HTR-8/SVneo (cell line): ENCODE measurements at regions not wholly inside any gene's neighbourhood (a gene's known extent, or its start where the extent isn't known, plus 50 kb on each side); places are given as distances from the start of the nearest gene placed in this dataset.
A peak's percentile ranks its signal among the peaks of the same experiment; 100 is the strongest.

Source experiments
- DNase-seq: peaks from one replicate; pipeline ENCODE4 v3.0.0; 2011; ENCODE audit warnings: low spot score, mixed read lengths; ENCODE audit not compliant: insufficient read length
- FAIRE-seq: peaks from 2 replicates; lab custom pipeline; 2011; peaks lifted over from hg19 to GRCh38; lab: Jason Lieb, UNC

DNA sequence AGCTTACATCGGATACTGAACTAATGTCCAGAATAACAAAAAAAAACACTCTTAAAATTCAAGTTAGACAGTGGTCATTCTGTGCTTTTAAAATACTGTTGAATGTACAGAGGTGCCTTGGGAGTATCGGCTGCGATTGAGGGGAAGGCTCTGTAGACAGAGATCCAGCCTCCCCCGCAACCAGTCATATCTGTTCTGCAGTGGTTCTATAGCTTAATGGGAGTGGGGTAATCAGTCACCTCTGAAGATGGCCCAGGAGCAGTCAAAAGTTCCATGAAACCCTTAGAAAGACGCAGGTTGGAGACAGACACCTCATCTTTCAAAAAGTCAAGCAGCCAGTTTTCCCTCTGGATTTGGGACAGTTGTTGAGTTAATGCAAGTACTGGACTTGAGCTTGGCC, 1486.6 kb upstream of the TMEM132C start:
- FAIRE-seq: no peak
- DNase-seq: no peak

DNA sequence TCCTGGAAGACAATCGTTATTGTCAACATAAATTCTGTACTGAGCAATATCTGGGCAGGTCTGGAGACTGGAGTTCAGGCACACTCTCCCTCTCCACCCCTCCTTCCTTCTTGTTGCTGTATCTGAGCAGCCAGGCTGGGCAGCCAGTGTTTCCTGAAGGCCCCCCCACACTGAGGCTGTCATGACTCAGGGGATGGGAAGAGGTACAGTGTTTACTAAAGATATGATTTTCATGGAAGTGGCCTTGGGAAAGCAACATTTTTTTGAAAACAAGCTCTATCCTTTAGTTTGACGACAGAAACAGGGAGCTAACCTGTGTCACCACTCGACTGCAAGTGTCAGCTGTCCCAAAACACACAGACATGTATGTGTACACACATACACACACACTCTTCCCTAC, 1485.4 kb upstream of the TMEM132C start:
- no peak for FAIRE-seq
- DNase-seq: no peak

DNA sequence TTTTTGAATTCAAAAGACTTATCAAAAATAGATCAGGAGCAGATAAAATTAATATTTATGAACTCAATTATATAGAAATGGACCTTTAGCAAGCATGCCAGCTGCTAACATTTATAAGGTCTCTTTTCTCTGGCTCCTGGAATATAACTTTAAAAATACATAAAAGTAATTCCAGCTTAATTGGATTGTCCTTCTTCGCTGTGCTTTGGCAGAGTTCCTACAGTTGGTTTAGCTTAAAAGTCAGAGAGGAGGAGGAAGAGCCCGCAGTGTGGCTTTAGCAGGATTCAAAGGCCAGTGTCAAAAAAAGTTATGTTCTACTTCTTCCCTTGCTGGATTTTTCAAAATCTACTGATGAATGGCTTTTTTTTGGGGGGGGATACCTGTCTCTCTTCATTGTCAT, 1484.9 kb upstream of the TMEM132C start:
- DNase-seq (no peak), FAIRE-seq (no peak)

DNA sequence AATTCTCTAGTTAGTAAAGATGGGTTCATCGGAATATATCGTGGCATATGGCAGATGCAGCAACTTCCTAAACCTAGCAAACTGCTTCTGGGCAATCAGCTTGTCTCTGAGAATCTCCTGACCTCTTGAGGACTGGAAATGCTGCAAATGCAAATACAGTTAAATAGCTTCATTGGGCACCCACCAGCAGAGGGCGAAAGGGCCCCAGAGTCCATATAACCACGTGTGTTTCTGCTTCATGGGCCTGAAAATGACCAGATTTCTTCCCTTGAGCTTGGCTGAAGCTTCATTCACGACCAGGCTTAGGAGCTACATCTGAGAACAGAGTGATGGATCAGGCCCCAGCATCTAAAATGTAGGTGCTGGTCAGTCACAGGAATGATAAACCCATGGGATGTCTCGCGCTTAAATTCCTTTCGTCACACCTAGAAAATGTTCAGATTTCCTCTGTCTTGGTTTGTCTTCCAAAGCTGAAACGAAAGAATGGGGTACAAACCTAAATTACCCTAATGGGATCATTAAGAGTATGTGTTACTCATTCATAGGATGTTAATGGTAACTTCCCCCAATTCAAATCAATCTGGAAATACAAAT, 1482.5 kb upstream of the TMEM132C start:
- DNase-seq: peak; percentile 3
- FAIRE-seq: no peak

DNA sequence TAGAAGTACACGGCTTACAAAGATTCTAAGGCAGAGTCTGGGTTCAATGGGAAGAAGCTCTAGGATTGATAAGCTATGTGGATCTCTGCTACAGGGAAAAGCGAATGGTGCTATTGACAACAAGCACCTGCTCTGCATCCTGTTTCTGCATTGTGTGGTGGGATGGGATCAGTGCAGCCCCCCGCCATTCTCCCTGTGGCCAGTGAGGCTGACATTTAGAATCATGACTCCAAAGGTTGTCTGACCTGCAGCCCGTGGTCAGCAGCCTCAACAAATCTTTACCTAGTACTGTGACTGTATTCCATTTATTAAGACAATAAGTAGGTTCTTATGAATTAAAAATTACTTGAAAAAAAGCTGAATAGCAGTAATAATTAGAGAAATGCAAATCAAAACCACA, 1477.0 kb upstream of the TMEM132C start:
- no peak for DNase-seq
- no peak for FAIRE-seq

DNA sequence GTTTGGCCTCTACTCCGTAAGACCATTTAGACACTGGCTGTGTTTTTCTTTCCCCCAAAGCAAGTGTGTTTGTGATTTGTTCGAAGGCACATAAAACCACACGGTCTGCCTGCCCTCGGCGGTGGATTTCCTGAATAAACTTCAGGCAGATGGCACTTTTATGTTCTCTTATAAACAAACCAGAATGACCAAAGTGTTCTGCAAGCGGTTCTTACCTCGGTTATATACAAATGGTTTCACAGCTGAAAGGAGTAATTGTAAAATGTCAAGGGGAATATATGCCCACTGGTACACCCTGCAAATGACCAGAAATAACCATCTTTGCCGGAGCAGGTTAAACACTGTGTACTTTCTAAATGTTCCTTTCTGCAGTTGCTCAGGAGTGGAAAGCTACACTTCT, 1475.8 kb upstream of the TMEM132C start:
- DNase-seq (no peak), FAIRE-seq (no peak)

DNA sequence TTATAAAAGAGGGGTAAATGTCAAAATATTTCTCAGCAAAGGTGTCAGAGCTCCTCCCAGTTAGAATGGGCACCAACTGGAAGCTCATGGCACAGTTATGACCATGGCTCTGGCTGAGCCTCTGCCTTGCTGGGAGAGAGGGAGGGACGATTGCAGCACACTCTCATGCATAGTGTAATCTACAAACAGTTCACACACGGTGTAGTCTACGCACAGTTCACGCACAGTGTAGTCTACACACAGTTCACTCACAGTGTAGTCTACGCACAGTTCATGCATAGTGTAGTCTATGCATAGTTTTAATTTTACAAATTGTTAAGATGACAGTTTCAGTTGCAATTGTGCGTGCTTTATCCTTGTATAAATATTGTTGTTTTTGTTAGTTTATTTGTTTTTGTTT, 1474.6 kb upstream of the TMEM132C start:
- no peak for FAIRE-seq

DNA sequence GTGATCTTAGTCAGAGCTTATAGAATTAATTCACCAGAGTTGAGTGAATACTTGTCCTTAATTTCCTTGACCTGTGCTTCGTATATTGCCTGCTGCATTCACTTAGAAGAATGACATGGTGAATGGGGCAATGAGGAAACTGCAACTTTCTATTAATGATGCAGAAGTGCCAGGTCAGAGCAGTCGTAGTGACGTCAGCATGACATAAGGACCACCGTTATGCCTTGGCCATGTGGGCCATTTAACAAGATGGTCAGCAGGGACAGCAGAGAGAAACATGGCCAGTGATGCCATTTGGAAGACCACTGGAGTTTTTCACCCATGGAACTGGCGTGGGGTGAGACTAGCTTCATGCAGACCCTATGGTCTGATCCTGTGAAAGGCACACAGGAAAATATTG, 1469.4 kb upstream of the TMEM132C start:
- no peak for FAIRE-seq

More for the DNA sequence above, 1474.6 kb upstream of the TMEM132C start:
- no peak for DNase-seq

DNA sequence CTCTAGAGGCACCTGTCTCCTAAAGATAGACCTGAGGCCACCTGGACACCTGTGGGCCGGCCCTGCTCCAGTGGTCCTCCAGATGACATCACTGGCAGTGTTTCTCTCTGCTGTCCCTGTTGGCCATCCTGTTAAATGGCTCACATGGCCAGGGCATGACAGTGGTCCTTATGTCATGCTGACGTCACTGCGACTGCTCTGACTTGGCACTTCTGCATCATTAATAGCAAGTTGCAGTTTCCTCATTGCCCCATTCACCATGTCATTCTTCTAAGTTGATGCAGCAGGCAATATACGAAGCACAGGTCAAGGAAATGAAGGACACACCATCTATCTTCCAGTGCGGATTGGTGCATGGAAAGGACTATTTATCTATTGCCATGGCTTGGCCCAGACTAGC, 1468.5 kb upstream of the TMEM132C start:
- no peak for FAIRE-seq
- DNase-seq: no peak

More for the DNA sequence above, 1469.4 kb upstream of the TMEM132C start:
- DNase-seq: no peak

DNA sequence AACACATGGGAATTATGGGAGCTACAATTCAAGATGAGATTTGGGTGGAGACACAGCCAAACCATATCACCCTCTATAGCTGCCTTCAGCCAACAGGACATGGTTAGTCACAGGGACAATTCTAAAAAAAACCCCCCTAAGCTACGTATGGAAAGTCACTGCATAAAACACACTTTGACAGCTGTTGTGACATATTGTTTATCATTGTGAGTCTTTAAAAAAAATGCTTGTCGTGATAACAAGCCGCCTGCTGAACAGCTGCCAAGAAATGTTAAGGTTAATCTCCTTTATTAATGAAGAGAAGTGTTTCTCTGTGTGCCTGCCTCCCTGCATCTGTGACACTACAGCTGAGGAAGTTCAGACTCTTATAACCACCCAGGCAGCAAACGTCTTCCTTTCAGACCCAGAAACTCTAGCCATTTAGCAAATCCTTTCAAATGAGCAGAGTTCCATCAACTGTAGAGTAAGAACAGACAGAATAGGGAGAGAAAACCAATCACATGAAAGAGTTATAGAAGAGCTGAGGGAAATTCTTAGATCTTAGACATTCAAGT, 1459.6 kb upstream of the TMEM132C start:
- DNase-seq (no peak), FAIRE-seq (no peak)

DNA sequence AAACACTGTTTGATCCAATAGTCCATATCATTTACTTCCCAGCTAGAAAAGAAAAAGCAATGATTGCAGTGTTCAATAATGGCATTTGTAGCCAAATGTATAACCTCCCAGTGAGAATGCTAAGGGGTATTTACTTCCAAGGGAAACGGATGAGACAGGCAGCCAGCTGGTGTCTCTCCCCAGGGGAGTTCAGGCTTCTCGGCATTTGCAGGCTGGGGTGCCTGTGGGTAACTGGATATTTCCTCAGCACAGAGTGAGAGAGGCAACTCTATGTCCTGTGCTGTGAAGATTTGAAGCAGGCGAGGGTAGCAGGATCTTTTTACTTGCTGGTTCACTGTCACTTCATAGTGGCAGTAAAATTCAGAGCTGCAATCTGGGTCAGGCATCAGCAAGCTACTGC, 1455.6 kb upstream of the TMEM132C start:
- DNase-seq: no peak
- no peak for FAIRE-seq

DNA sequence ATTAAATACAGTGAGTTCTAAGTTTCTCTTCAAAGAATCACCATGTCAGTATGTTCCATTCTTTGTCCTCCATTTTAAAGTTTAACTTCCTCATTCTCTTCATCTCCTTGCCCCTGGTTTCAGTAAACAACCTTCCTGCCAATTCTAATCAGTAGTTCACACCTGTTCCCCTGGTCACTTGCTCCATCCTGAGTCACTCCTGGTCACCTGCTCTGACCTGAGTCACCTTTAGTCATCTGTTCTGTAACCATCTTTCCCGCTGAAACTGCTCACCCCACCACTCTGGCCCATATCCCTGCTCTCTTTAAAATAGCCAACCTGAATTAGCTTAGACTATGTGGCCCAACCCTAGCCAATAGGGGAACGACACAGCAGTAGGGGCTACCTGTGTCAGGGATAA, 1447.4 kb upstream of the TMEM132C start:
- FAIRE-seq (no peak), DNase-seq (no peak)

DNA sequence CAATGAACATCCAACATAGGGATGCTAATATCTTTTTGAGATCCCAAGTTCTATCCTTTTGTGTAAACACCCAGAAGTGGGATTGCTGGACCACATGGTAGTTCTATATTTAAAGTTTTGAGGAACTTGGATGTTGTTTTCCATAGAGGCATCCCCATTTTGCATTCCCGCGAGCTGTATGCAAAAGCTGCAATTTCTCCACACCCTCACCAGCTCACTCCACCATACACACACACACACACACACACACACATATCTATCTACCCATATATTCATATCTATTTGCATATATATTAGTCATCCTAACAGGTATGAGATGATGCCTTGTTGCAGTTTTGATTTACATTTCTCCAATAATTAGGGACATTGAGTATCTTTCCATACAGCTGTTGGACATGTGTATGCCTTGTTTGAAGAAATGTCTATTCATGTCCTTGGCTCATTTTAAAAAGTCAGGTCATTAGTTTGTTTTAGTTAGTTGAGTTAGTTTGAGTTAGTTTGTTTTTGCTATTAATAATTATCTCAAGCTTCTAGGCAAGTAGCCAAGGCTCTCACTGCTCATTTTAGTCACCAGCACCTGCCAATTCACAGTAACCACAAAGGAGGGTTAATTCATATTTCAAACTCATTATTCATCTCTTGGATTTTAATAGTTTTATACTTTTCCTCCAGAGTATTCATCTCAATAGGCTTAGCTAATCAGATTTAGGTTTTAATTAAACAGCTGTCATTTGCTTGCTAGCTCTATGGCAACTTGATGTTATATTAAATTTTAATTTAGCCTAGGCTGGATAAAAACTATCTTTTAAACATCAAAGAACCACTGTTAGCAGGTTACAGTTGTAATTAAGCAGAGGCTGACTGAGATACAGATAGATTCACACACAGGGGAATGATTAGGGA, 1435.9 kb upstream of the TMEM132C start:
- no peak for DNase-seq

DNA sequence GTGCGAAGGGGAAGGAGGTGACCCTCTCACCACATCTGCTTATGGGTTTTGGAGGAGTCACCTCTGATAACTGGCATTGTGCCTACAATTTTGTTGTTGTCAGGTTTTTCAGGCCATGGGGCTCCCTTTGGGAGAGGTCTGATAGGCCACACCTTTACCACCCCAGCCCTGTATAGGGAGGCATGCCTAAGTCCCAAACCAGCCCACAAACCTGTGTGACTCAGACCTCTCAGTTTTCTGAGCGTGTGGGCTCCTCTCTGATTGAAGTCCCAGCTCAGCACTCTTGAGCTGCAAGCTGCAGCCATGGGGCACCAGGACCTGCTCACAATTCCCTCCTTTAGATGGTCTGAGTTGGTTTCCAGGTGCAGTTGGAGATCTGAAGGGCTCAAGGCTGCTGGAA, 1429.3 kb upstream of the TMEM132C start:
- no peak for FAIRE-seq

More for the DNA sequence above, 1435.9 kb upstream of the TMEM132C start:
- no peak for FAIRE-seq

DNA sequence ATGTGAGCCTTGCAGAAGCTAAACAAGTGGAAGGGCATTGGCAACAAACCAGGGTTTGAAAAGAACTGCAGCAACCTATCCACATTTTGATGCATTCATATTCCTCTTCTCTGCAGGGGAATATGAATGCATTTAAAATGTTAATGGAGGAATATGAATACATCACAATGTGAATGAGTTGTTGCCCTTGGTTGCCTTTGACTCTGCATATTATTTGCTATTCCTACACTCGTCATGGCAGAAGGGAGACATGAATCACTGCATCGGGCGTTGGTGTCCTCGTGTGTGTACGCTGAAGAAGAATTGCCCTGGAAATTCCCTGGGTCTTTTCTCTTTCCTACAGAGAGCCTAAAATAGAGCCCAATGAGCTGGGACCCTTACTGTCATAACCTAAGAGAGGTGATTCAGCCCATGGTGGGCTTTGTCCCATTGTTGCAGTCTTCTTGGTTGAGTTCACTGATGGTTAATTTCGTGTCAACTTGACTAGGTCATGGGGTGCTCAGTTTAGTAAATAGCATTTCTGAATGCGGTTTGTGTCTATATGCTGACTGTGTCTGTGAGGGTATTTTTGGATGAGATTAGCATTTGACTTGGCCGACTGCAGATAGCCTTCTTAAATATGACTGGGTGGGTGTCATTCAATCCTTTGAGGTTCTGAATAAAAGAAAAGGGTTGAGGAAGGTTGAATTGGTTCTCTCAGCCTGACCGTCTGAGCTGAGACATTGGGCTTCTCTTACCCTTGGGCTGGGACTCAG, 1422.9 kb upstream of the TMEM132C start:
- DNase-seq (no peak), FAIRE-seq (no peak)

More for the DNA sequence above, 1429.3 kb upstream of the TMEM132C start:
- DNase-seq: no peak

DNA sequence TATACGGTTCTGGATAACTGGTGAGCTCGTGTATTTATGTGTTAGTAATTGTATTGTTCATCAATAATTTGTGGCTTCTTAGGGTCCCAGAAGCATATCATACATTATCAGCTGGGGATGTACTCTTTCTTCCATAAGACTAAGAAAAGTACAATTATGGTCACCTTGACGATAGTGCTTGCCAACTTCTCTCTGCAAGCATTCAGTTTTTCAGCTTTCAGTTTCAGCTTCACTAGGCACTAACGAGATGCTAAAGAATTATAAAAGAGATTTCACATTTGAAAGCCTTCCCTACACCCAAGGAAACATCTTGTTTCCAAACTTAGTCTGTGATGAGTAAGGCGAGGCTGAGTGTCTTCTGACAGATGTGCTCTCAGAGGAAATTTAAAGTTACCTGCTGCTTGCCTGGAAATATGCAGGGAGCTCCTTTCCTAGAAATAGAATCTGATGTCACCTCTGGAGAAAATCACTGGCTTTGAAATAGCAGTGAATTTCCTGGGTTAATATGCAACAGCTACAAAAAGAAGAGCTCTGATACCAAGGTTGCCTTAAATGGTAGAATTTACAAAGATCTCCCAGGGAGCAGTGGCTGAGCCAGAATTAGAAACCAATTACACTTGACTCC, 1419.9 kb upstream of the TMEM132C start:
- FAIRE-seq (no peak), DNase-seq (no peak)

DNA sequence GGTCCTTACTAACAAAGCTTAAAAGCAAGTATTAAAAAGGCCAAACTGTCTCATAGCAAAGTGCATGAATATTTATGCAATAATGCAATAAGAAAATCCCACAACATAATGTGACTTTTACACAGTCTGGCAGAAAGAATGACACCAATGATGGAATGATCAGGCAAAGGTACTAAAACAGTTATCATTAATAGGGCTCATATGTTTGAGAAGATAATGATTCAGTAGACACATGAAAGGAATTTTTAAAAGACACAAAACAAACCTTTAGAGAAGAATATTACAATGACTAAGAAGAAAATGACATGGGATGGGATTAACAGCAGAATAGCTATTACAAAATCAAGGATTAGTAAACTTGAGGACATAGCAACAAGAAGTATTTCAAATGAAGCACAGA, 1411.2 kb upstream of the TMEM132C start:
- FAIRE-seq: no peak
- no peak for DNase-seq

DNA sequence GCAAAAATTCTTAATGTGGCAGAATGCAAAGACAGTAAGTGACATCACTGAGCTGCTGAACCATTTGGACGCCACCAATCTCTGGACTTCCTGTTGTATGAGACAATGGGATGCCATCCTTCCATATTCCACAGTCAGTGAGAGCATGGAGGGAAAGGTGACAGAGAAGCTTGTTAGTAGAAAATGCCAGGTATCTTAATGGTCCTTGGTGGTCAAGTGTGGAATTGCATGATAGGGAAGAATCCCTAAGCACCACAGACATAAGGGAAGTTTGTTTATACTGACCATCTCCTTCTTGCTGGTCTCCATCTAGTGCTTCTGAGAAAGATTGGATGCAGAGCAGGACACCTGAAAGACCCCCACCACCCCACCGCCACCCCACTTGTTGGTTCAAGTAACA, 1410.0 kb upstream of the TMEM132C start:
- DNase-seq: no peak
- no peak for FAIRE-seq

DNA sequence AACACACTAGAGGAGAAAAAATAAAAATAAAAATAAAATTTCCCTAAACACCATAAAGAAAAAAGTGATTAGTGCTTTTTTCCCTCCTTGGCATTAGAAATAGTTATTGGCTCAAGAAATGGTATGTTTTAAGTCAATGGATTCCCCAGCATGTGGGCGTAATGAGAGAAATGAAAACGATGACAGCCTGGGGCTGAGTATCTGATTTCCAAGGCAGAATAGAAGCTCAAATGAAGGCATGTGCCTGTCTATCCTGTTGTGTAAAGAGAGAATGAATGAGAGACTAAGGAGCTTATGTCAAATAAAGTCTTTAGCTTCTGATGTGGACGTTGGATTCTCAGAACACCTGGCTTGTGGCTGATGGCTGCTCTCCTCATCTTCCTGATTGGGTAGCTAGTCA, 1408.4 kb upstream of the TMEM132C start:
- FAIRE-seq: no peak

DNA sequence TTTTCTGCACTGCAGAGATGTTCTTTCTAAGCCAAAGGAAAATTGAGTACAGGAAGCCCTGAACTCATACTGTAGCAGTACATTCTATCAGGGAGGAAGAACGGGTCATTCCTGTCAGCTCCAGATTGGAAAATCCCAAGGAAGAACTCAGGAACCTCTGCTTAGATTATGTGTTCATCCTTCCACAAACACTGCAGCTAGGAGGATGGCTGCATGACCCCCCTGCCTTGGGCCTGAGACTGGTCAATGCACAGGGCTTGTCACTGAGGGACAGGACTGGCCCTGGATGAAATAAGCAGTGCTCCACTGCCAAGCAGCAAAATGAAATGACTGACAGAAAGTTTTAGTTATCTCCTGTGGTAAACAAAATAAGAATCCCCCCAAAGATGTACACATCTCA, 1406.8 kb upstream of the TMEM132C start:
- FAIRE-seq: no peak
- no peak for DNase-seq

More for the DNA sequence above, 1408.4 kb upstream of the TMEM132C start:
- DNase-seq: no peak
